ENCODE measurements at regions not wholly inside any gene's neighbourhood (a gene's known extent, or its start where the extent isn't known, plus 50 kb on each side); places are given as distances from the start of the nearest gene placed in this dataset.

- no peak for TF ChIP-seq CHD7 (IDR thresholded peaks at IDR 0.05; ENCODE audit: insufficient replicate concordance, low read length)
- TF ChIP-seq HDAC6 (IDR thresholded peaks at IDR 0.05; ENCODE audit: low read depth, low read length) = no peak
- TF ChIP-seq MAX (IDR thresholded peaks at IDR 0.05) = no peak
- no peak for TF ChIP-seq MAFK (IDR thresholded peaks at IDR 0.05; ENCODE audit: low read depth, low read length)
- no peak for TF ChIP-seq CREB1 (IDR thresholded peaks at IDR 0.05)
- no peak for TF ChIP-seq CBX8 (IDR thresholded peaks at IDR 0.05; ENCODE audit: borderline replicate concordance, low read depth, low read length)
These were observed 131.9 kb upstream of the USP9X start (continued) for GRCh38 chrX:40953369-40953768.

Data from H1 (cell line).